PC-3 (cell line): ENCODE measurements at regions not wholly inside any gene's neighbourhood (a gene's known extent, or its start where the extent isn't known, plus 50 kb on each side); places are given as distances from the start of the nearest gene placed in this dataset.

ENCODE experiments used
- CTCF ChIP-seq: fragments of 300-600 bp; sonication (generic); conservative IDR thresholded peaks from 2 replicates; pipeline ENCODE4 v1.5.1; 2017; ENCODE audit warnings: antibody characterized with exemption, low read depth, mild to moderate bottlenecking, low read length
- EZH2 ChIP-seq: fragments of 300-600 bp; sonication (generic); IDR thresholded peaks from one replicate; pipeline ENCODE4 v1.6.1; 2017; ENCODE audit warnings: antibody characterized with exemption, mild to moderate bottlenecking, low read length; ENCODE audit not compliant: unreplicated experiment
- EZH2phosphoT487 ChIP-seq: fragments of 300-600 bp; sonication (generic); IDR thresholded peaks from 2 replicates; pipeline ENCODE4 v1.6.1; 2018; ENCODE audit warnings: mild to moderate bottlenecking, antibody characterized with exemption, low read length, borderline replicate concordance

GRCh38 chr15:72902919-72903260 is 119.3 kb upstream of the ADPGK start:
- TF ChIP-seq CTCF (no peak), EZH2phosphoT487 (no peak), EZH2 (no peak)
